Osteocyte (in vitro differentiated cells): ENCODE measurements at regions not wholly inside any gene's neighbourhood (a gene's known extent, or its start where the extent isn't known, plus 50 kb on each side); places are given as distances from the start of the nearest gene placed in this dataset.

ENCODE experiments used
- DNase-seq: peaks from one replicate; pipeline ENCODE4 v3.0.0; 2021; ENCODE audit warnings: mixed read lengths; ENCODE audit not compliant: unreplicated experiment; ENCODE audit errors: extremely low spot score
- H3K27ac Mint-ChIP-seq: one replicate; pipeline ENCODE4 v1.8.0; 2021; ENCODE audit warnings: mild to moderate bottlenecking, mixed read lengths; ENCODE audit not compliant: unreplicated experiment
- H3K27me3 Mint-ChIP-seq: one replicate; pipeline ENCODE4 v1.8.0; 2021; ENCODE audit warnings: mixed read lengths; ENCODE audit not compliant: unreplicated experiment
- H3K36me3 Mint-ChIP-seq: one replicate; pipeline ENCODE4 v1.8.0; 2021; ENCODE audit warnings: mixed read lengths; ENCODE audit not compliant: unreplicated experiment
- H3K4me1 Mint-ChIP-seq: one replicate; pipeline ENCODE4 v1.8.0; 2021; ENCODE audit warnings: mixed read lengths; ENCODE audit not compliant: unreplicated experiment
- H3K4me3 Mint-ChIP-seq: one replicate; pipeline ENCODE4 v1.8.0; 2021; ENCODE audit warnings: mild to moderate bottlenecking, moderate library complexity, mixed read lengths; ENCODE audit not compliant: unreplicated experiment
- H3K9me3 Mint-ChIP-seq: one replicate; pipeline ENCODE4 v1.8.0; 2021; ENCODE audit warnings: mixed read lengths; ENCODE audit not compliant: unreplicated experiment
- TF ChIP-seq, protein P1 (sequence below): fragments of 200-600 bp; sonication (generic); IDR thresholded peaks from 2 replicates; pipeline ENCODE4 v1.5.0; 2021; ENCODE audit warnings: antibody characterized with exemption, mild to moderate bottlenecking, moderate library complexity

DNA sequence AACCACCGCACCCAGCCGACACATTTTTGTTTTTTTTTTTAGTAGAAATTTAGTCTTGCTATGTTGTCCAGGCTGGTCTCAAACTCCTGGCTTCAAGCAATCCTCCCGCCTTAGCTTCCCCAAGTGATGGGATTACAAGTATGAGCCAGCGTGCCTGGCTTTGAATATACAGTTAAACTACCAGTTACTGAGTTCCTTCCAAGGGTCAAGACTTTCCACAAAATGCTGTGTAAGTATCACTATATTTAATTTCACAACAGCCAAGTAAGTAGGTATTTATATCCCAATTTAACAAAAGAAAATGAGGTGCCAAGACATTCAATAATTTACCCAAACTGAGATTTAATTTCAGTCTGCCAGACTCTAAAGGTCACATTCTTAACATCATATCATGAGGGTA, 181.3 kb upstream of the TMC3 start:
- TF ChIP-seq, protein P1, sequence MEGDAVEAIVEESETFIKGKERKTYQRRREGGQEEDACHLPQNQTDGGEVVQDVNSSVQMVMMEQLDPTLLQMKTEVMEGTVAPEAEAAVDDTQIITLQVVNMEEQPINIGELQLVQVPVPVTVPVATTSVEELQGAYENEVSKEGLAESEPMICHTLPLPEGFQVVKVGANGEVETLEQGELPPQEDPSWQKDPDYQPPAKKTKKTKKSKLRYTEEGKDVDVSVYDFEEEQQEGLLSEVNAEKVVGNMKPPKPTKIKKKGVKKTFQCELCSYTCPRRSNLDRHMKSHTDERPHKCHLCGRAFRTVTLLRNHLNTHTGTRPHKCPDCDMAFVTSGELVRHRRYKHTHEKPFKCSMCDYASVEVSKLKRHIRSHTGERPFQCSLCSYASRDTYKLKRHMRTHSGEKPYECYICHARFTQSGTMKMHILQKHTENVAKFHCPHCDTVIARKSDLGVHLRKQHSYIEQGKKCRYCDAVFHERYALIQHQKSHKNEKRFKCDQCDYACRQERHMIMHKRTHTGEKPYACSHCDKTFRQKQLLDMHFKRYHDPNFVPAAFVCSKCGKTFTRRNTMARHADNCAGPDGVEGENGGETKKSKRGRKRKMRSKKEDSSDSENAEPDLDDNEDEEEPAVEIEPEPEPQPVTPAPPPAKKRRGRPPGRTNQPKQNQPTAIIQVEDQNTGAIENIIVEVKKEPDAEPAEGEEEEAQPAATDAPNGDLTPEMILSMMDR = no peak
- H3K9me3 Mint-ChIP-seq = peaks cover 8% of the 10 kb centered on the region
- H3K4me1 Mint-ChIP-seq = no peaks in the 10 kb centered on the region
- H3K4me3 Mint-ChIP-seq = no peak overlapping the region
- H3K36me3 Mint-ChIP-seq = no peaks in the 10 kb centered on the region
- H3K27ac Mint-ChIP-seq = no peak overlapping the region
- peaks cover 28% of the 10 kb centered on the region for H3K27me3 Mint-ChIP-seq
- no peak for DNase-seq

DNA sequence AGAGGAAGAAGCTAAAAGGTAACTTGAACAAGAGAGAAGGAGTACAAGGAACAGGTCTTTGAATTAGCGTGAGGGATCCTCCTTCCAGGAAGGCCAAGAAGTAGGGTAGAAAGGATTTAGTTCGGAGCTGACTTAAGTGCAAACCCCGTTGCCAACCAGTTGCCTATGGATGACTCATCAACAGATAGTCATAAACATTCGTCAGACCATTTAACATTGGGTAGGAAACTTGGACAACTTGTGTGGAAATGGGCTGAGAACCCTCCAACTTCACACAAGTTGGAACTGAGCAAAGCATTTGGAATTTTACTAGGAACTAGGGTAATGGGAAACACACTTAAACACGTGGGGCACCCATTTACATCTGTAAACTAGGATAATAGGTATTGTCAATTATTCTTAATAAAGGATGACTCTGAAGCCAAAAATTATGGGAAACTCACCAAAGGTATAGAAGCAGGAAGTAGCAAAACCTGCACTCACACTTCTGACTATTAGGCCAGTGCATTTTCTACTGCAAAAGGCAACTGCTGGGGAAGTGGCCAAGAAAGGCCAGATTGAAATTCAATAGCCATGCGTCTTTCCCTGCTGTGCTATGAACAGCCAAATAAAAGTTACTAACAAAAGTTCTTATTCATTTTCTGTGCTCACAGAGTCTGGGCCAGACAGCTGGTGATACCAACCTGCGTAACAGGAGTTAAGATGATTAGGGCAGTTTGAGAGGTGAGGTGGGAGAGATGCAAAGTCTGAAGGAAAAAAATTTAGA, 174.5 kb upstream of the TMC3 start:
- Mint-ChIP-seq H3K27me3 (peaks cover 20% of the 10 kb centered on the region), H3K9me3 (no peaks in the 10 kb centered on the region), H3K4me1 (no peaks in the 10 kb centered on the region), H3K36me3 (no peaks in the 10 kb centered on the region), H3K4me3 (no peak overlapping the region), H3K27ac (no peak overlapping the region)
- no peak for DNase-seq
- TF ChIP-seq, protein P1 = no peak

DNA sequence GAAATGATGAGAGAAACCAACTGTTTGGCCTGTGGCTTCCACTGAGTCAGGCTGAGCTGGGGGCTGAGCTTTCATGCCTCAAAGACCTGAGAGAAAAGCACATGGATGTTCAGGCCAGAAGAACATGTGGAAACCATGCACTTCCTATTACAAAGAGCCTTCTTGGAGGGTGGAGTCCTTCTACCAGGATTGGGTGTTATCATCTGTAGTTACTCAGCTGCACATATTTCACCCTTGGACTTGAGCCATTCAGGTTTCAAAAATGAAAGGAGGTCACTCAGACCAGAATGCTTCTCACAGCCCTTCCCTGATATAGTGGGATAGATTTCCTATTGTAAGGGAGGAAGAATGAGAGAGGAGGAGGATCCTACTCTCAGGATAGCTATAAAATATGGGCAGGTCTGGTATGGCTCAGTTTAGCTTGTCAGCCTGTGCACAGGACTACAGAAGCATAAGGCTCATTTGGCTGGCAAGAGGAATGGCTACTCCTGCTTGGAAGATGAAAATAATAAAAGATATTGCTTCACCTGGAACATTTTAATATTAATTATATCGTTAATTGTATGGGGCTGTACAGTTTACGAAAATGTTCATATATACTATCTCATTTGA, 173.6 kb upstream of the TMC3 start:
- peaks cover 13% of the 10 kb centered on the region for H3K27me3 Mint-ChIP-seq

GRCh38 chr15:81544385-81544784, 170.4 kb upstream of the TMC3 start:
- no peak for DNase-seq
- Mint-ChIP-seq H3K36me3 (no peaks in the 10 kb centered on the region), H3K4me1 (no peaks in the 10 kb centered on the region), H3K27ac (no peak overlapping the region), H3K9me3 (peaks cover 5% of the 10 kb centered on the region), H3K4me3 (no peak overlapping the region), H3K27me3 (peaks cover 3% of the 10 kb centered on the region)
- TF ChIP-seq, protein P1 = no peak

More for the DNA sequence above, 173.6 kb upstream of the TMC3 start:
- Mint-ChIP-seq H3K4me1 (no peaks in the 10 kb centered on the region), H3K9me3 (peaks cover 4% of the 10 kb centered on the region), H3K36me3 (no peaks in the 10 kb centered on the region), H3K27ac (no peak overlapping the region), H3K4me3 (no peak overlapping the region)
- DNase-seq = no peak
- TF ChIP-seq, protein P1 = no peak

GRCh38 chr15:81540909-81541308, 166.9 kb upstream of the TMC3 start:
- Mint-ChIP-seq H3K4me3 (no peak overlapping the region), H3K27me3 (peaks cover 5% of the 10 kb centered on the region), H3K9me3 (peaks cover 19% of the 10 kb centered on the region), H3K4me1 (no peaks in the 10 kb centered on the region), H3K27ac (no peak overlapping the region), H3K36me3 (peaks cover 1% of the 10 kb centered on the region)
- TF ChIP-seq, protein P1 = no peak
- no peak for DNase-seq
